ENCODE measurements at regions not wholly inside any gene's neighbourhood (a gene's known extent, or its start where the extent isn't known, plus 50 kb on each side); places are given as distances from the start of the nearest gene placed in this dataset.

DNA sequence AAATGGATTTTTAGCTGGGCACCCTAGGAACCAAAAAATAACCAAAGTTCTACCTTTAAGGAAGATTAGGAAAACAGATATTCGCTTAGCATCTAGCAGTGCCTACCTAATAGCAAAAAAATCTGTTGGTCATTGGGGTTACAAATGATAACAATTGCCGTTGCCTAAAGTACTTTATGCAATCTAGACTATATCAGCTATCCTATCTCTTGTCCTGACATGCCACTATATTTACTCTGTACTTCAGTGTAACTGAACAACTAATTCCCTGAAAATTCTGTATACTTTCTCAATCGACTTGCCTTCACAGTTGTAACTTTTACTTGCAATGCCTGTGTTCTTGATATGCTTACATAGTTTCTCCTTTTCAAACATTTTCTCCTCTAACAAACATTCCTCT, 282.9 kb upstream of the PCDH7 start:
- no peak for DNase-seq

DNA sequence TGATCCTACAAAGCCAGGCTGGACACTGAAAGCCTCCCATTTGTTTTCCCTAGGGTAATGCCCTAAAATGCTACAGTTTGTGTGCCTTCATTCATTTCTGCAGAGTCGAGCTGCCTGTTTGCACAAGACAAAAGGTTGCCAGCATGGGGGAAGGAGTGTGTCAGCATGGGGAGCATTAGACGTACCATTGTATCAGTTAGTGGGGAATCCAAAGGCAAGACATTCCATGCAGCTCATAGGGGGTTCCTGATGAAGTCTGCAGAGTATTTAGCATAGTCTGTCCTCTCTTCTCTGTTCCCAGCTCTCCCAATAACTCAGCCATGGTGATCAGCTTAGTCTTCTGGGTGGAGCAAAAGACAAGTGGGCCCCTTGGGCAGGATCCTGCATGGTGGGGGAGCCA, 276.9 kb upstream of the PCDH7 start:
- no peak for DNase-seq

DNA sequence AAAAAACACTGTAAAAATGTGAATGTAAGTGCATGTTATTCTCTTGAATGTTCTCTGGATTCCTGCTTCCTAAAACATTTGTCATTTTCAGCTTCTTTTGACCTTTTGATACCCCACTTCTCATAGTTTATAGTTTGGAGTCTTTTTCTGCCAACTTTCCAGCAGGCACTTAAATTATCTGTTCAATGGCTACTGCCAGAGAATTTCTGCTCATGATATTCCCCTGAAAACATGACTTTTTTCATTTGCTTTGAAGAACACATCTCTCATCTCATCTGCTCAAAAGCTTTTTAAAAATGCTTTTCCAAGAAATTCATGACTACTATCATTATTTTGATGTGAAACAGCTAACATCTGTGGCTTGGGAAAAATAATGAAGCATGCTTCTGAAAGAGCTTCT, 269.7 kb upstream of the PCDH7 start:
- no peak for DNase-seq

DNA sequence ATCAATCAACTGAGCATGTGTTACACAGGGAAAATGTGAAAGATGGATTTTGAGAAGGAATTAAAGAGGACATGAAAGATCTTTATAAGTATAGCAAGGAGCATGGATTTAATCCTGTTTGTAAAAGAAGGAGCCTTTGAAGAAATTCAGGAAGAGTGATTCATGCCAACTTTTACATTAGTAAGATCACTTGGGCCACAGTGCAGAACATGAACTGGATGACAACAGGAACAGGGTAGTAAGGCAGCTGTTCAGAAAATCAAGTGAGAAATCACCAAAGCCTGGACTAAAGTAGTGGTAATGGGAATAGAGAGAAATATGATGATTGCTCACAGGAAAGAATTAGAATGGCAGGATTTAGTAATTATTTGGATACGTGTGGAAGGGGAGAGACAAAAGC, 265.7 kb upstream of the PCDH7 start:
- no peak for DNase-seq

DNA sequence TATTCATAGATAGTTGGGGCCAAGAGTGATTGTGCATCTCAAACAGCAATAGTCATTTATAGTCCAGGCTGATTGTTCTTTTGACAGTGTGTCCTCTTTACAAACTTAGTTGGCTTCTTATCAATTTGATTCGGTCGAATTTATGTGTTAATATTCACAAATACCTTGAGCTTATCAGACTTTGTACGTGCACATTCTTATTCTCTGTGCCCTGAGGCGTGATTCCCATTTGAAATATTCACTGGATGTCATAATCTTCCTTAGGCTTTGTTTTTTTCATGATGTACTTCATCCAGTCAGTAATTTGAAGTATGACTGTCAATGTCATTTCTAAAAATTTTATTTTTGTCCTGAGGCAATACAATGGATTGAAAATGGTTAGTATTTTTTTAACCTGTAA, 263.5 kb upstream of the PCDH7 start:
- no peak for DNase-seq

DNA sequence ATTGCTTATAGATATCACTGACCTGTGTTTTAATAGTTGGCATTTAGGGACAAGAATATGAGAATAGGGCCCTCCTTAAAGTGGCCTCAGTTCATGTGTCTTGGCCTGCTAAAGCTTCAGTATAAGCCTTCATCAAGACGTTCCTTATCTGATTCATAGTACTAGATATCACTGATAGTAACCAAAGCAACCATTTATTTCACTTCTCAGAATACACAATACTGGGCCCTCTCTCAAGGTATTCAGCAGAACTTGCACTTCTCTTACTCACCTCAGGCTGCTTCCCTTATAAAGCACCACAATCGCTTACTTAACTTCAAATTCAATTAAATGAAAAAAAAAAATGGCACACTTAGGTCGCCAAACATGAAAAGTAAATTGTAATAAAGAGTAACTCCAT, 259.4 kb upstream of the PCDH7 start:
- no peak for DNase-seq

DNA sequence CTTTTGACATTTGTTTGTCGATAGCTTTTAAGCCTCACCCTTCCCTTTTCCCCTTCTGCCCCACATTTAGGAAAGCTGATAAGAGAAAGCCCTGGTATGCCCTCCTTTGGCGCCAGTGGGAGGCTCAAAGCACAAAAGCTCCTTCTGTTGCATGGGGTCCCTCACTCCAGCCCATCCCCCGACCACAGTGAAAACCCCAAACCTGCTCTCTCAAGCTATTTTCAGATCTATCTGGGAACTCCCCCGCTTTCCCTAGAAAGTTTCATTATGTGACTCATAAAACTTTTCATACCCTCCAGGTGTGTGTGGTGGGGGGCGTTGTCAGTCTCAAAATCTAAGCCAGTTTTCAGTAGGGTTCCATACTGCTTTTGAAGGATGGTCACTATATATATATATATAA, 259.0 kb upstream of the PCDH7 start:
- no peak for DNase-seq

DNA sequence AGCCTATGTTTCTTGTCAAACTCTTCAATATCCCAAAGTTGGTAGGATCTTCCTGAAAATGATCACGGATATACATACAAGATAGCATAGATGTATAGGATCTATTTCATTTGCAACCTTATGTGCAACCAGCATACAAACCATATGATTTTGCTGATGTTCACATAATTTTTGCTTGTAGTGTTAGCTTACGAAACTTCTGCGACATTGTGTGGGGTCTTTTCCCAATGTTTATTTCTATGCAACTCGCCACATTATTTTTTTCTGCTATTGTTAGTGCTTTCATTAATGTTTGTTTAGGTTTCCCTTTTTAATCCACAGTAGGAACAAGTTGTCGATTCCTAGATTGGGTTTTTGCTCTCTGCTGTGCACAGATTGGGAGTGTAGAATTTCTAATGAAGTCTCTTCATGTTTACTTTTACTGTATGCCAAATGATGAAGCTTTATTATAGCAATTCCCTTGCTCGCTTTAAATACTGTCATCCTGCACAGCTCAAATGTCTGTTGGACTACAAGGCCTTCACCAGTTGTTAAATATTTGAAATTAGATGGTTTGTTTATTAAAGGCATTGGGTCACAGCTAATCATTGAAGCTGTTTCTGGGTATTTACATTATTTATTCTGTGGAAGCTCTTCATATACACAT, 257.6 kb upstream of the PCDH7 start:
- DNase-seq, result no peak

DNA sequence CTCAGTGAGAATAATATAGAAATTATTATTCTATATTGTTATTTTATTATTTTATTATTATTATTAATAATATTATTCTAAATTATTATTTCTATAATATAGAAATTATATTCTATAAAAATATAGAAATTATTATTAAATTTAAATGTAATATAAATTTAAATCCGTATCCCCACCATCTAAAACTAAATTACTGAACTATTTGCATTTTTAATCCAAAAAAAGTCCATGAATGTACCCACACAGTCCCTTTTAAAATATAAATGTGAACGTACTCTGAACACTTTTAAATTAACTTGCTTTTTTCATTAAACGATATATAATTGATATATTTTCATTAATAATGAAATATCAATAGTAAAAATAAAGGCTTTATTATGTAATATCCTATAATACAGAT, 248.3 kb upstream of the PCDH7 start:
- DNase-seq, result no peak

DNA sequence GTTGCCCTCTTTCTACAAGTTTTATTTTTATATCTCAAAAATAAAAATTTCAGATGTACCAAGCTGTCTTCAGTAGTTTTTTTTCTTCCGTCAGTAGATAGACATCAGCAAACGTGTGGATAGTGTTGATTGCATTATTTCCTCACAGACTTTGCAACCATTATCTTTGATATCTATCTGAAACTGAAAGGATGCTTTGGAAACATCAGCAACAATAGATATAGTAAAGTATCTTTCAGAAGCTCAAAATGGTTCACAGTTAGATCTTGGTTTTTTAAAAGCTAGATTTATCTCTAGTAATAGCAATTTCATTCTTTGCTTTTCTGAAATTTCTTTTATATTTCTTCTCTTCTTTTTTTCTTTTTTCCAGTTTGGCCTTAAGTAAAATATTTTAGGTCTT, 246.9 kb upstream of the PCDH7 start:
- no peak for DNase-seq

DNA sequence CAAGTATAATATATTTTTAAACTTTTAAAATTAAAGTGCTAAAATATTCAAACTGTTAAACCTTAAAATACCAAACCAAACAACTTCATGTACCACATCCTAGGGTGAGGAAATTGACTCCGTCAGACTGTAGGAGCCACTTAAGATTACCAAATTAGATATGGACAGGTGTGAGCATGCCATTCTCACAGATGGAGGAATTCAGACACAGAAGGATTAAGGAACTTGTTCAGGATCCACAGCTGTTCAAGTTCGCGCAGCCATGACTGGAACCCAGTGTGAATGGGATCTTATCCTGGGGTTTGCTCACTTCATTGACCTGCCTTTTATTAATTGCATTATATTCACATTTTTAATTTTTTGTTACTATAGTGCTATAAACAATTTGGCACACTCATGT, 224.9 kb upstream of the PCDH7 start:
- DNase-seq, result no peak

DNA sequence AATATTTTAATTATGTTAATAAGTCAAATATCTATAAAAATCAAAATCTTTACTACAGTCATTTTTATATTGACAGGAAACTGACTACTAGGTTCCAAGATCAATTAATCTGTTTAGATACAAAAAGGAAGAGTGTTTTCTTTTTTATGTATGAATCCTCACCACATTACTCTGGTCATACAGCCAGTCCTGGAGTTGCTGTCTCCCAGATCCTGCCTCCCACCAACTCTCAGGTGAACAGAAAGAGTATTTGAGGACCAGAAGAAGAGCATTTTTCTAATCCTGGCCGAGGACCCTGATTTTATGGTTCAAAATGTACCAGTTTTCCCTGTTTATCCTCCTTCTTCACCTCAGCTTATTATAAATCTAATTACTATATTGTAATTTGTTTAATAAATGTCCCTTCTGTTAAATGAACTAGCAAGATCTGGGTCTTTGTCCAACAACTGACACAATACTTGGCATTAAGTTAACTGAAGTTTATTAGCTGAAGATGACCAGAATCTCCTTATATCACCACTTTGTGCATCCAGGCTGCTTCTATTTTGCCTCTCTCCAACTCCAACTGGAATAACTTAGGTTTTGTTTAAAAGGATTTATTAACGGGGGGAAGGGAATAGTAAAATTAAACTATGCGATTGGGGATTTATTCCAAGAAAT, 224.4 kb upstream of the PCDH7 start:
- no peak for DNase-seq

DNA sequence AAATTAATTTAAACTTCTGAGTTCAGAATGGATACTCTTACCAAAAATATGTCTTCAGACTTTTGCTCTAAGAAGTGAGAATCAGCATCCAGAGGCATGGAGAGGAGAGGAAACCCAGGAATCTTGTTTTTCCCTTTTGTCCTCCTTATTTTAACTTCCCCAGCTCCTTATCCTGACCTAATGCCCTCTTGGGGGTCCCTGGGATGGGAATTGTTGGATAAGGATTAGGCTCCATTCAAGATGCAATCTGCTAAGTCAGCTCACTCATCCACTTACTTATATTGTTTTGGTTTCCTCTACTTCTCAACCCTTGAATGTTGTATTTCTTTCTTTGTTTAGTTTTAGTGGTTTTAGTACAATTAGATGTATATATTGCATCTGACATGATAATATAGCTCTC, 208.4 kb upstream of the PCDH7 start:
- no peak for DNase-seq

DNA sequence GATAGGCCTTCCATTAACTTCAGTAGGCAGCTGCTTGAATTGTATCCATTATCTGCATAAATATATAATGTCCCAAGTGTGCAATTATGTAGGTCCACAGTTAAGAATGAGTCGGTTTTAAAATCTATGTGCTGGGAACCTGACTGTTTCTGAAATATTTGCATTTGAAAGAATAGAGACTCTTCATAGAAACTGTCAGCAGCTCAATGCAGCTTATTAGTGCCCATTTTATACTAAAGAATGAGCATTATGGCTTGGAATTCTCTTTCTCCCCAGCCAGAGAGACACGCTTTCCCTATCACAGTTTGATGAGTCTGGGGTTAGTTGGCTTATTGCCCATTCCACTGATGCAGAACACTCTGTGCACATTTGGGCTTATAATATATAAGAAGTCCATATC, 202.0 kb upstream of the PCDH7 start:
- DNase-seq, result no peak

DNA sequence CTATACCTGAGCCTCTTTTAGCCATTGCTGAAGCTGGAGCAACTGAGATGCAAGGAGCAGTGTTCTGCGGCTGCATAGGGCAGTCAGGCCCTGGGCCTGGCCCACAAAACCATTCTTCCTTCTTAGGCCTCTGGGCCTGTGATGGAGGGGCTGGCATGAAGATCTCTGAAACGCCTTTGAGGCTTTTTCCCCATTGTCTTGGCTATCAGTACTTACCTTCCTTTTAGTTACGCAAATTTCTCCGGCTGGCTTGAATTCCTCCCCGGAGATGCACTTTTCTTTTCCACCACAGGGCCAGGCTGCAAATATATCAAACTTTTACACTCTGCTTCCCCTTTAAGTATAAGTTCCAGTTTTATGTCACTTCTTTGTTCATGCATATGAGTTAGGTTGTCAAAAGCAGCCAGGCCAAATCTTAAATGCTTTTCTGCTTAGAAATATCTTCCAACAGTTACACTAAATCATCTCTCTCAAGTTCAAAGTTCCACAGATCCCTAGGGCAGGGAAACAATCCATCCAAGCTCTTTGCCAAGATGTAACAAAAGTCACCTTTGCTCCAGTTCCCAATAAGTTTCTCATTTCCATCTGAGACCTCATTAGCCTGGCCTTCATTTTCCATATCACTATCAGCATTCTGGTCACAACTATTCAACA, 194.4 kb upstream of the PCDH7 start:
- DNase-seq, result no peak

DNA sequence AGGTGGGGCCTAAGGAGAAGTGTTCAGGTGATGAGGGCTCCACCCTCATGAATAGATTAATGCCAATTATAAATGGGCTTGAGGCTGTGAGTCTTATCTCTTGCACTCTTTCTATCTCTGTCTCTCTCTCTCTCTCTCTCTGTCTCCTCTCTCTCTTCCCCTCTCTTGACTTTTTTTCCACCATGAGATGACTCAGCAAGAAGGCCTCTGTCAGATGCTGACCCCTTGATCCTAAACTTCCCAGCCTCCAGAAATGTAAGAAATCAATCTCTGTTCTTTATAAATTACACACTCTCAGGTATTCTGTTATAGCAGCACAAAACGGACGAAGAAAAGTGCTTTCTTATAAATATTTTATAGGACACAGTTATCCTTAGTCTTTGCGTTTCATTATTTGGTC, 184.9 kb upstream of the PCDH7 start:
- DNase-seq, result no peak

DNA sequence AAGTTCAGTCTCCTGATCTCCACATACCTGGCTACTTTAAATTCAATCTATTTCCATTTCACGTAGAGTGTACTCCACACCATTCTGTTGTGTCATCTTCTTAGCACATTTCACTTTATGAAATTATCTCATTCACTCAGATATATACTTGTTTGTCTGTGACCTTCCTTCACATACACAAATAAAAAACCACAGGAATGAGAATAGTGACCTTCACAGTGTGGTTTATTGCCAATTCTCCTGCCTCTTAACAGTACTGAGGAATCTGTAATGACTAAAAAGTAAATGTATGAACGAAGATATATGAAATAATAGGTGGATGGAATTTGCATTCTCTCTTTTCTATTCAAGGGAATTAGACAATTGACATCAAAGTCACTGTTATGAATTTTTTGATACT, 183.9 kb upstream of the PCDH7 start:
- DNase-seq, result no peak

DNA sequence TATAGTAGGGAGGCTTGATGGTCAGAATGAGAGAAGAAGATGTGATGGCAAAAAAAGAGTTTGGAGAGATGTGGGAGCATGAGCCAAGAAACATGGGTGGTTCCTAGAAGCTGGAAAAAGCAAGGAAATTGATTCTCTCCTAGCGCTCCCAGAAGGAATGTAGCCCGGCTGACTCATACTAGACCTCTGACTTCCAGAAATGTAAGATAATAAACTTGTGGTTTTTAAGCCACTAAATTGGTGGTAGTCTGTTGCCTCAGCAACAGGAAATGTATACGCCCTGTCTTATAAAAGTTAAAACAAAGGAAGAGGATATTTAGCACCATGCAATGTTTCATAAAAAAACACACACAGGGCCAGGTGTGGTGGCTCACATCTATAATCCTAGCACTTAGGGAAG, 182.7 kb upstream of the PCDH7 start:
- DNase-seq, result no peak

DNA sequence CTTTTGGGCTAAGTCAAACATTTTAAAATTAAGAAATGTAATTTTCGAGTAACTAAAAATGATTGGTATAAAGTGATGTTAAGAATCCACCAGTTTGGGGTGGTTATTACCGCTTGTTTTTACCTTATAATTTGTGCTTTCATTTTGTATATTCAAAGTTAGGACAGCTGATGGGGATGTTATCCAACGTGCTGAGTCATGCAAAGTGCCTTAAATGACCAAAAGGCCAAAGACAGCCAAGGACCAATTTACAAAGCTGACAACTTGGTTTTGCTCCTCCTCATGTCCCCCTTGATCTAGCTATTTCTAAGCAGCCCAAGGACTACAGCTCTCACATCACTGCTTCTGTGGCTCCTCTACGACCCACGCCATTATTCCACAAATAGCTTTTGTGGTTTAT, 181.4 kb upstream of the PCDH7 start:
- DNase-seq, result no peak

DNA sequence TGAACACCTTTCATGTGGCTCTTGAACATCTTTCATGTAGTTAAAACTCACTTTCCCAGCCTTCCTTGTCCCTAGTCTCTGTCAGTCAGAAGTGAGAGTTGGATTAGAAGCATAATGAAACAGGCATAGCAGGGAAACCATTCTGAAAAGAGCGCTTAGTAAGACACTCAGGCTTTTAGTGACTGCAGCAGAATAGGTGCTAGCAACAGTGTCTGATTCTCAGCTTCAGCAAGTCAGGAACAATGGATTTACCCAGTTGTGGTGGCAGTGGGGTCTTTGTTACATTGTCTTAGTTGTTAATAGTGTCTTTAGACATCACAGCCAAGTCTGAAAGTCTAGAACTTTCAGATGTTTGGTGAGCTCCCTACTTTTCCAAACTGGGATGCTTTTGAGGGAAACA, 177.1 kb upstream of the PCDH7 start:
- DNase-seq, result no peak

DNA sequence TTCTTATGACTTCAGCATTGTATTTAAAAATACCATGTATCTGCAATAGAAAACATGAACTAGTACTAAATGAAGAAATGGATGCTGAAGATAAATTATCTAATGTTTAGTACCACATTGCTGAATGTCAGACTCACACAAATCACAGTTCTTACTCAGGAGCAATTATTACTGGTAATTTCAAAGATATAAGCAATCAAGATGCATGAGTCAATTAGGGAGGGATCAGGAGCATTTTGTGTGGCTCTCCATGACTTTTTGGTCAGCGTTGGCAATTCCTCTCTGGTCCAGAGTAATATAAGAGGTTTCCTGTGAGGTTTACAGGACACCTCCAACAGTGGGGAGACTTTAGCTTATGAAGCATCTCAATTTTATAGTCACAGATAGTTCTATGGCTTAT, 167.0 kb upstream of the PCDH7 start:
- no peak for DNase-seq

DNA sequence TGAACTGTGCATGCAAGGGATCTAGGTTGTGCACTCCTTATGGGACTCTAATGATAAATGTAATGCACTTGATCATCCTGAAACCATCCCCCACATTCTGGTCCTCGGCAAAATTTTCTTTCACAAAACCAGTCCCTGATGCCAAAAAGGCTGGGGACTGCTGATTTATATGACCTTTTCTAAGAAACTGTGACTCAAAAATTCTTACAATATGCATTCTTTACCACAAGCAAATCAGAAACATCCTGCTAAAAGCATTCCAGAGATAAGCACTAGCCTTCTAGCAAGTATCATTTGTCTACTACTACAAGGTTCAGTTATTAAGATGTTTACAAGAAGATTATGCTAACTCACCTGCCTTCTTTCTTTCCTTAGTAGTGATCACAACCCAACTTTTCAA, 166.5 kb upstream of the PCDH7 start:
- no peak for DNase-seq

DNA sequence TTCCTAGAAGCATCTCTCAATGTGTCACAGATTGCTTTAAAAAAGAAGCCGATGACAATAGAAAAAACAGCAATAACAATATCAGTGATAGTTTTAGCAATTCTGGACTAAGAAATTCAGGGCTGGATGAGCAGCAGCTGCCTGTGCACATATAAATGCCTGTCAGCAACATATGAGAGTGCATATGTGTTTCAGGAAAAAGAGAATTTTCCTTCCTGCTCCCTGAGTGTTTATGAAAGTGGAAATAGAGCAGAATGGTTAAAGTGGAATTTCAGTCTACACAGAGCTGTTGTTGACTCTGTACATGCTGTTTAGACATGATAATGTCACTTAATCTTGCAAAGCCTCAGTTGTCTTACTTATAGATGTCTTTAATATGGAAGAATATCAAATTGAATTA, 164.4 kb upstream of the PCDH7 start:
- DNase-seq, result no peak
